NCI-H2171 treated with DMSO at 0.1 percent for 48 hours (cell line): ENCODE measurements at regions not wholly inside any gene's neighbourhood (a gene's known extent, or its start where the extent isn't known, plus 50 kb on each side); places are given as distances from the start of the nearest gene placed in this dataset.
"Not testable (repeated sequence)": the region's sequence is repeated elsewhere in the genome, so short reads cannot be mapped to it uniquely, and the experiment has no call there.

Source experiments
- DNase-seq: peaks from one replicate; lab custom pipeline; 2025; lab: John Stamatoyannopoulos, UW

GRCh38 chr9:124084087-124084486 lies 72.5 kb downstream of the LHX2 start:
- no peak for DNase-seq

- no peak for DNase-seq
These were observed 75.7 kb downstream of the LHX2 start for GRCh38 chr9:124087226-124087625.

- DNase-seq = peak; percentile 89
These were observed 76.9 kb downstream of the LHX2 start for GRCh38 chr9:124088476-124088837.

- peak; percentile 86 for DNase-seq
These were observed 78.3 kb downstream of the LHX2 start for GRCh38 chr9:124089631-124090488.

GRCh38 chr9:124098141-124098905 lies 86.8 kb downstream of the LHX2 start:
- peak; percentile 78 for DNase-seq

GRCh38 chr9:124099860-124100259 lies 88.3 kb downstream of the LHX2 start:
- DNase-seq = no peak

GRCh38 chr9:124101215-124101968 lies 89.8 kb downstream of the LHX2 start:
- DNase-seq = no peak

GRCh38 chr9:124101969-124102345 lies 90.4 kb downstream of the LHX2 start:
- DNase-seq = no peak

- no peak for DNase-seq
These were observed 90.8 kb downstream of the LHX2 start for GRCh38 chr9:124102363-124102762.

GRCh38 chr9:124105266-124105665 lies 93.7 kb downstream of the LHX2 start:
- no peak for DNase-seq

GRCh38 chr9:124108216-124108615 lies 96.6 kb downstream of the LHX2 start:
- peak; percentile 93 for DNase-seq

GRCh38 chr9:124110307-124110915 lies 98.8 kb downstream of the LHX2 start:
- DNase-seq = no peak

GRCh38 chr9:124116683-124117363 lies 105.3 kb downstream of the LHX2 start:
- no peak for DNase-seq

- no peak for DNase-seq
These were observed 107.3 kb downstream of the LHX2 start for GRCh38 chr9:124118894-124119293.

- DNase-seq = no peak
These were observed 108.7 kb downstream of the LHX2 start for GRCh38 chr9:124120272-124120671.

GRCh38 chr9:124121725-124122124 lies 110.2 kb downstream of the LHX2 start:
- DNase-seq = no peak

- DNase-seq = no peak
These were observed 110.8 kb downstream of the LHX2 start for GRCh38 chr9:124122321-124122720.

- no peak for DNase-seq
These were observed 111.4 kb downstream of the LHX2 start for GRCh38 chr9:124122813-124123462.

- not testable (repeated sequence) for DNase-seq
These were observed 112.1 kb downstream of the LHX2 start for GRCh38 chr9:124123621-124124020.

GRCh38 chr9:124124729-124125650 lies 113.4 kb downstream of the LHX2 start:
- DNase-seq = peak; percentile 23
